Stimulated activated naive CD4-positive, alpha-beta T cell (primary cell): ENCODE measurements at regions not wholly inside any gene's neighbourhood (a gene's known extent, or its start where the extent isn't known, plus 50 kb on each side); places are given as distances from the start of the nearest gene placed in this dataset.
A peak's percentile ranks its signal among the peaks of the same experiment; 100 is the strongest.

Source experiments
- DNase-seq, 6 experiments: peaks; one replicate each; lab custom pipeline; 2025; lab: John Stamatoyannopoulos, UW

DNA sequence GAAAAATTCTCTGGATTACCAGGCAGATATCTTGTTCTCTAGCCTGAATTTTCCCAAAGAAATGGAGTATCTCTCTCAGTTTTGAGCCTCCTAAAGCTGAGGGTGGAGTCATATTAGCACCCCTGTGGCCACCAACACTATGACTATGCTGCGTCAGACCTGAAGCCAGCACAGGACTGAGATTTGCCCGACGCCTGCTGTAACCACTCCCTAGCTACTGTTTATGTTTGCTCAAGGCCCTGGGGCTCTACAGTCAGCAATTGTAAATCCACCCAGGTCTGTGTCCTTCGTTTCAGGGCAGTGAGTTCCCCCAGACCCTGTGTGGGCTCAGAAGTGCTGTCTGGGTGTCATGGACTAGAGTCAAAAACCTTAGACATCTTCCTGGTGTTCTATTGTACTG lies 61.4 kb downstream of the ZXDA start:
- DNase-seq: no peak

DNA sequence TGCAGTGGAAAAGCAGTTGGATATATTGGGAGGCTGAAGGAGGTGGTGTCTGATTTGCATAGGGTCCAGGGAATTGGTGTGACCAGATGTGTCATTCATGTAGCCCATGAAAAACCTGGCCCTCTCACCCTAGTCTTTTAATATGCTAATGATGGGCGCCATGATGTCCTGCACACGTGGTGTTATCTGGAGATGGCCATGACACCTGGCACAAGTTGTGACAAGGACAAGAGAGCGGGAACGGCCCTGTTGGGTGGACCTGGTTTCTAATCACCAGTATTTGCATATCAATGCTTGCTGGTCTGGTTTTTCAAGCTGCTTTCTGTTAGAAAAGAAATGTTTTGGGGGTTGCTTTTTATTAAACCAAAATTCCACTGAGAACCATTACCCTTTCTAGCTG lies 87.4 kb downstream of the ZXDA start:
- no peak for DNase-seq

DNA sequence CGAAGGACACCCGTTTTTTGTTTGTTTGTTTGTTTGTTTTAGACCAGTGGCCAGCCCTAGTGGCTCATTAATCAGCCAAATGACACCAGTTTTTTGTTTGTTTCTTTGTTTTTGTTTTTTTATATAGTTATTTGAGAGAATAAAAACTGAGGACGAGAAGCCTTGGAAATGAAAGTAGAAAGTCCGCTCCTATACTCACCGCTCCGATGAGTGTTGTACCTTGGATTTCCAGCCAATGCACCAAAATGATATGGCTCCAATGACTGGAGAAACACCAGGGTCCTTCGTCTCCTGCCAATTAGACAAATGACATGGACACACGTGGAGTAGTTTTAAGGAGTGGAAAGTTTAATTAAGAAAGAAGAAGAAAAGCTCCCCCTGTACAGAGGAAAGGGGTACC lies 87.9 kb downstream of the ZXDA start:
- no peak for DNase-seq

DNA sequence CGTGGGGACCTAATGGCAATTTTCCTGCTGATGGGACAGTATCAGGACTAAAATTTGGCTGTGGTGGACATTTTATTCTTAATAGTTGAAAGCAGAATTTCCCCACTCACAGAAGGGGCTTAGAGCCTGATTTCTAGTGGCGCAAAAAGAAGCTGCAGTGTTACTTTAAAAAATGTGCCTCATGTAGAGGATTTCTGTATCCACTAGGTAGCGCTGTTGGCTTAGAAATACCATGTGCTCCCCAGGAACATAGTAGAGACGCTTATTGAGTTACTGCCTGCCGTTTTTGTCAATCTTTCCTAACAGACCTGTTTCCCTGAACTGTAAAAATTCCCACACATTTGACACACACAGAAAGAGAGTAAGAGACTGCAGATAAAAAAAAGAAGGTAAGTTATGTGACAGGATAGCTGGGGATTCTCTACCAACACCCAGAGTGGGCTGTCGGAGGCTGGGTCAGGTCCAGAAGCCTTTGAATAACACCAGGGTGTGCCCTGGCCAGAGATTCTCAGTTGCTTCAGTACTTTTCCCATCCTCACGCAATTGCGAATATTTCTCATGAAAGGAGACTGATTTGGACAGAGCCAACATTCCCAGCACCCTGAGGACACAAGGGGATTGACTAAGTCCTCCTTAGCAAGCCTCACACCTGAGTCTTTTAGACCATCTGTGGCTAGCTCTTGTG lies 88.4 kb downstream of the ZXDA start:
- peak in 5 of 6 experiments; percentile 2 to 53 (median 7) for DNase-seq

DNA sequence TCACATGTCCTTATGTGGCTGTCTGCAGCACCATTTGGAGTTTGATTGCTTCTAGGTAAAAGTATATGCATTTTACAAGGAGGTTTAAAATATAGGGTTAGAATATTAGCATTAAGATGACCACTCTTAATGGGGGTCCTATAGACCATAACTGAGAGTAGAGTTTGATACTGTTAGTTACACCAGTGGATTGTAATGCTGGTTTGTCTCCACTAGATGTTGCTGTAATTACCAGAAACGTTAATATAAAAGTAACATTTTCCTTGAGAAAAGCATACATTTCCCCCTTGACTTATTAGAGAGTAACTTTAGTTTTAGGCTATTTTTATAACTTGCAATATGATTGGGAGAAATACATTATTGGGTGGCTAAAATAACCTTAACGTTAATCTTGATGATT lies 93.0 kb downstream of the ZXDA start:
- DNase-seq: no peak

DNA sequence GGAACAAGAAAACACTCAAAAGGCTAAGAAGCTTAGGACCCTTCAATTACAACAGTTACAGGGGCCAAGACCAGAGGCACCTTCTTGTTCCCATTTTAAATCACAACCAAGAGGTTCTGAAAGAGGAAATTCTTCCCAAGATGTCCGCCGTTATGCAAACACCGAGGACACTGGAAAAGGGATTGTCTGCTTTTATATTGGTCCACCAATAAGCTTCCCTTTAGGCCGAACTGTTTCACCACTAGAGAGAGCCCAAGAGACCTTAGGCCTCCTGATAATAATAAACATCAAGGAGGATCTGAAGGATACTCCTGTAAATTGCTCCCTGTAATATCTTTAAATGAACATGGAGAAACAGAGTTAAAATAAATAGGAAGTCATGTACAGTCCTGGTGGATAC lies 92.6 kb upstream of the NLRP2B start:
- no peak for DNase-seq

DNA sequence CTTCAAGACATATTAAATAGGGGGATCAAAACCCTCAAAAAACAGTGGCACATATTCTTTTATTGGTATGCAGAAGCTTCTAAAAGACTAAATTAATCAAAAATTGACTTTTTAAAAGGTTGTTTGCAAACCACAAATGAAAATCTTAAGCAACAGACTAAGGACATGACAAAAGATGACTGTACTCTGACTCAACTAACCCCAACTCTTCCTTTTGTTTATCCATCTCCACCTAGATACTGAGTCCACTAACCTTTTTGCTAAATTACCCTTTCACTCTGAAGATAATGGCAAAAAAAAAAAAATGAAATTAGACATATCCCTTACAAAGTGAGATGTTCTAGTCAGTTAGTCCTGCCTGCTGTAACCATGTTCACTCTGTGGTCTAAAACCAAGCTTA lies 91.6 kb upstream of the NLRP2B start:
- no peak for DNase-seq

DNA sequence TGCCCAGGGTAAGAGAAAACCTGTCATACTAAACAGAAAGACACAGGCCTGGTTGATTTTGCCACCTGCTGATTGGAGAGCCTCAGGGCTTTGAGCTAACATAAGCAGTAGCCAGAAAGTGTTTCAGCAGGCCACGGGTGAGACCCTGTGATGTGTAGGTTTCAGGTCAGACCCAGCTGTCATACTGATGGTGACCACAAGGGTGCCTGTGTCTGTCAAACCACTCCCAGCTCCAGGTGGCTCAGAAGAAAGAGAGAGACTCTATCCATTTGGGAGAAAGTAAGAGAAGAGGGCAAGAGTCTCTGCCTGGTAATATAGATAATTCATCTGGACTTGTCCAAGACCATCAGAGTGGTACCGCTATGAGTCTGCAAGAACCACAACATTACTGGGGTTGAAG lies 72.8 kb upstream of the NLRP2B start:
- no peak for DNase-seq

DNA sequence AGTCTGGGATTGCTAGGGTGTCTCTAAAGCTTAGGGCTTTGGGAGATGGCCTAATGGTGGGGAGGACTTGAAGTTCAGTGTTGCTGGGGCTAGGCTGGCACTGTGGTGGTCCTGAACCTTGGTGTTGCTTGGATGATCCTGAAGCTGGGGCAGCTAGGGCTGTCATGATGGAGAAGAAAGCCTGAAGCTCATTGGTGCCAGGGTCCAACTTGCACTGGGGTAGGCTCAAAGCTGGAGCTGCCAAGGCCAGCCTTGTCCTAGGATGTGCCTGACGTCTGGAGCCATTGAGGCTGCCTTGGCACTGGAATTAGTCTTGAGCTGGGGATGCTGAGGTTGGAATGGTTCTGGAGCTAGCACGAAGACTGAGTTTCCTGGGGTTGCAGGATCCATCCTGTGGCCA lies 61.0 kb upstream of the NLRP2B start:
- DNase-seq: no peak

DNA sequence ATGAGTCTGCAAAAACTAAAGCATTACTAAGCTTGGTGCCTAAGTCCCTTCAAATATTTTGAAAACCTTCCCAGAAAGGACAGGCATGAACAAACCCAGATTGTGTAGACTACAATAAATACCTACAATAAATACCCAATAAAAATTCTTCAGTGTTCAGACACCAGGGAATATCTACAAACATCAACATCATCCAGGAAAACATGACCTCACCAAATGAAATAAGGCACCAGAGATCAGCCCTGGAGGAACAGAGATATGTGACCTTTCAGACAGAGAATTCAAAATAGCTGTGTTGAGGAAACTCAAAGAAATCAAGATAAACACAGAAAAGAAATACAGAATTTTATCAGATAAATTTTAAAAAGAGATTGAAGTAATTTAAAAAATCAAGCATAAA lies 57.8 kb upstream of the NLRP2B start:
- no peak for DNase-seq
